GM06990 (cell line): ENCODE measurements at regions not wholly inside any gene's neighbourhood (a gene's known extent, or its start where the extent isn't known, plus 50 kb on each side); places are given as distances from the start of the nearest gene placed in this dataset.

ENCODE experiments used
- DNase-seq: peaks from one replicate; pipeline ENCODE4 v3.0.0-alpha.2; 2011; ENCODE audit not compliant: insufficient read length; ENCODE audit errors: extremely low read depth
- H3K27me3 ChIP-seq: replicated peaks from 2 replicates; pipeline ENCODE4 v1.6.0; 2011; ENCODE audit warnings: low read length; ENCODE audit not compliant: control insufficient read depth, insufficient read depth
- H3K36me3 ChIP-seq: 2 replicates; pipeline ENCODE4 v1.5.1; 2011; ENCODE audit warnings: low read length; ENCODE audit not compliant: control insufficient read depth, insufficient read depth
- H3K4me3 ChIP-seq: replicated peaks from 2 replicates; pipeline ENCODE4 v1.5.1; 2011; ENCODE audit warnings: low read depth, mild to moderate bottlenecking, control low read depth, low read length
- TF ChIP-seq, protein P1 (sequence below): IDR thresholded peaks from 2 replicates; pipeline ENCODE4 v1.5.1; 2011; ENCODE audit warnings: low read length, control low read depth, mild to moderate bottlenecking, inconsistent platforms; ENCODE audit not compliant: insufficient read depth, poor library complexity, severe bottlenecking

DNA sequence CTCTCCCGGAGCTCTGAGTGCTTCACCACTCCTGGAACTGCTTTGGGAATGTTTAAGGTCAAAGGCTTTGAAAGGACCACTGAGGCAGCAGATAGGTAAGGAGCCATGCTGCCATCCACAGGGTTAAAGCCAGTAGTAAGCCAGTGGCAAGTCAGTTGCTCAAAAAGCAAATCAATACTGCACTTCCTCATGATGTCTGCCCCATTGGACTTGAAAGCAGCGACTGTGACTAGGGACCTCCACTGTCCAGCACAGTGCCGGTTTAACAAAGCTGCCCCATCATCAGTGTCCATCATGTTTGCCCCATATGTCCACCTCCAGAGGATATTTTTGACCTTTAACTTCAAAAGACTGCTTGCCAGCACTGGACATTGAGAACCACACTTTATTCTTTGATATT is 49.9 kb upstream of the FGF13 start:
- DNase-seq: no peak
- Histone ChIP-seq H3K4me3 (no peak overlapping the region), H3K27me3 (no peaks in the 10 kb centered on the region), H3K36me3 (no peaks in the 10 kb centered on the region)
- TF ChIP-seq, protein P1, sequence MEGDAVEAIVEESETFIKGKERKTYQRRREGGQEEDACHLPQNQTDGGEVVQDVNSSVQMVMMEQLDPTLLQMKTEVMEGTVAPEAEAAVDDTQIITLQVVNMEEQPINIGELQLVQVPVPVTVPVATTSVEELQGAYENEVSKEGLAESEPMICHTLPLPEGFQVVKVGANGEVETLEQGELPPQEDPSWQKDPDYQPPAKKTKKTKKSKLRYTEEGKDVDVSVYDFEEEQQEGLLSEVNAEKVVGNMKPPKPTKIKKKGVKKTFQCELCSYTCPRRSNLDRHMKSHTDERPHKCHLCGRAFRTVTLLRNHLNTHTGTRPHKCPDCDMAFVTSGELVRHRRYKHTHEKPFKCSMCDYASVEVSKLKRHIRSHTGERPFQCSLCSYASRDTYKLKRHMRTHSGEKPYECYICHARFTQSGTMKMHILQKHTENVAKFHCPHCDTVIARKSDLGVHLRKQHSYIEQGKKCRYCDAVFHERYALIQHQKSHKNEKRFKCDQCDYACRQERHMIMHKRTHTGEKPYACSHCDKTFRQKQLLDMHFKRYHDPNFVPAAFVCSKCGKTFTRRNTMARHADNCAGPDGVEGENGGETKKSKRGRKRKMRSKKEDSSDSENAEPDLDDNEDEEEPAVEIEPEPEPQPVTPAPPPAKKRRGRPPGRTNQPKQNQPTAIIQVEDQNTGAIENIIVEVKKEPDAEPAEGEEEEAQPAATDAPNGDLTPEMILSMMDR: no peak
